D721Med (cell line): ENCODE measurements at regions not wholly inside any gene's neighbourhood (a gene's known extent, or its start where the extent isn't known, plus 50 kb on each side); places are given as distances from the start of the nearest gene placed in this dataset.
"Not testable (repeated sequence)": the region's sequence is repeated elsewhere in the genome, so short reads cannot be mapped to it uniquely, and the experiment has no call there.

Source experiments
- DNase-seq: peaks from one replicate; pipeline ENCODE4 v3.0.0; 2011; ENCODE audit warnings: low spot score; ENCODE audit not compliant: insufficient read length
- FAIRE-seq: peaks from 2 replicates; lab custom pipeline; 2011; peaks lifted over from hg19 to GRCh38; lab: Jason Lieb, UNC
- CTCF ChIP-seq: IDR thresholded peaks from 2 replicates; pipeline ENCODE4 v1.5.1; 2012; ENCODE audit warnings: mild to moderate bottlenecking, control low read depth; ENCODE audit not compliant: insufficient read depth; ENCODE audit errors: missing control alignments

DNA sequence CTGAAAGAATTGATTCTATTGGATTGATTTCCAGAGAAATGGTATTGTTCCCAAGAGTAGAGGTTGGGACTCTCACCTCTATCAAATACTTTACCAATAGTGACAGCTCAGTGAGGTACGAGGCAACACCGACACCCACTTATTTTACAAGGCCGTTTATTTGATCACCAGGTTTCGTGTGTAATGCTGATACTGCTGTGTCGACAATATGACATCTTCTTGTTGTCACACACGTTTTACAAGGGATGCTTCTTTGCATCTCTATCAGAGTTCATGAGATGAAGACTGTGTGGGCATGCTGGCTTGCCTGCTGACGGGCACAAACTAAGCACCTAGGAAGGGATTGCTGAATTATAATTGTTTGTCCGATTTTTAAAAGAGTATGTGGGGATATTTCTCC, 217.8 kb upstream of the EGLN3 start:
- TF ChIP-seq CTCF = no peak
- FAIRE-seq (no peak), DNase-seq (no peak)

DNA sequence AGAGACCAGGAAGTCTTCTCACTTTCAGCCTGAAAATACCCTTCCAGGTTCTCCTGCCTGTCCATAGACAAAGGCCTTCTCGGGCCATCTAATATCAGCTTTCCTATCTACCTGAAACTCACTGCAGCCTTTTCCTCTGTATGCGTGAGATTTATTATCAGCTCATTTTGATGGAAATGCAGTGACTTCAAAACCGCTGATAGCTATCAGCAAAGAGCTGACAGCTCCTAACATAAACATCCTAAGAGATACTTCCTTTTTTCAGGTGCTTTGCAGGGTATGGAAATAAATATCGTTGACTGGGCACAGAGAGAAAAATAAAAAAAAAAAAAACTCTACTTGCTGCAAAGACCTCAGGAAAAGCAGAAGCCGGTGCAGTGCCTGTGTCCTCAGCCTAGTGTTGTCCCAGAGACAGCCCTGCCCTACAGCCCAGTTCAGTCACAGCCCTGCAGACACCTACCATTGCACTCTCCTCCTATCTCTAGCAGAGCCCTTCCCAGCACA, 215.0 kb upstream of the EGLN3 start:
- FAIRE-seq (no peak), DNase-seq (no peak)
- TF ChIP-seq CTCF = no peak

DNA sequence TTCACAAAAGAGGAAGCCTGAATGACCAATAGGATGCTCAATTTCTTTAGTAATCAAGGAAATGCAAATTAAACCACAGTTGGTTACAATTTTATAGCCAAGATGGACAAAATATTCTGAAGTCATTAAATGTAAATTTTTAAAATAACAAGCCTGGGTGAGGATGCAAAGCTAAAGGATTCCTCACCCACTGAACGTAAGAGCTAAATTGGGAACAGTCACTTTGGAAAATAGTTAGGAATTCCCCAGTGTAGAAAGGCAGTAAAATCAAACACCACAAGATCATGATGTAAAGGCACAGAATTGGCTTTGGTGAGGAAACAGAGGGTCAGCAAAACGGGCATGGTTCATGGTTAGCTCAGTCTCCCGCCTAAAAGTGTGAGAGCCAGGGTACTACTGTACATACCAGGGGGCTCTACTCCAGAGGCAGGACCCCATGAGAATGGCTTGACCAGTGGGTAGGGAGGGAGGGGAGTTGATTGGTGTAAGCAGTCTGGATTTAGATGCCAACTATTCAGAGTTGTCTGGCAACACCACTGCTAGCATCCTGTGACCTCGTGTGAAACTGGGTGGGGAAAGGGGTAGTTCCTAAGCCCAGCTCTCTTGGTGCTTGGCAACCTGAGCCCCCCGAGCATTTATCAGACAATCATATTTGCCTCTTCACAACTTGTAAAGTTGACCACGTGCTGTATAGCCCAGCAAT, 213.4 kb upstream of the EGLN3 start:
- no peak for FAIRE-seq
- TF ChIP-seq CTCF = no peak
- no peak for DNase-seq

- no peak for TF ChIP-seq CTCF
- FAIRE-seq (no peak), DNase-seq (no peak)
These were observed 210.6 kb upstream of the EGLN3 start for GRCh38 chr14:34161351-34162082.

DNA sequence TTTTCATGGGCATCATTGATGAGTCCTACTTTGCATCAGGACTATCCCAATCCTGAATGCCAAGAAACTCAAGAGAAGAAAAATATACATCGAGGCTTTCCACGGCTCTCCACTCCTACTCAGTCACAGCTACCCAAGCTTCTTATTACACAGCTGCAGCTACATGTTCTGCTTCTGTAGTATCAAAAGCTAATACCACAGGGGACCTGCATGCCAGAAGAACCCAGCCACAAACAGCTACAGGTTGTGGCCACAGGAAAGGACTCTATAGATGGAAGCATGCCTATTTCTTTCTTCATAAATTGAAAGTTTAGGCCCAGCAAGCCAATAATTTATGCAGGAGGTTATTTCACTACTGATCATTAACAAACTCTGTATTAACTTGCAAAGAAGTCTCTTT, 209.7 kb upstream of the EGLN3 start:
- no peak for FAIRE-seq
- no peak for DNase-seq
- TF ChIP-seq CTCF = no peak

- DNase-seq (no peak), FAIRE-seq (no peak)
- TF ChIP-seq CTCF = no peak
These were observed 206.8 kb upstream of the EGLN3 start for GRCh38 chr14:34157651-34158050.

GRCh38 chr14:34147461-34147860, 196.6 kb upstream of the EGLN3 start:
- DNase-seq (no peak), FAIRE-seq (no peak)
- TF ChIP-seq CTCF = no peak

DNA sequence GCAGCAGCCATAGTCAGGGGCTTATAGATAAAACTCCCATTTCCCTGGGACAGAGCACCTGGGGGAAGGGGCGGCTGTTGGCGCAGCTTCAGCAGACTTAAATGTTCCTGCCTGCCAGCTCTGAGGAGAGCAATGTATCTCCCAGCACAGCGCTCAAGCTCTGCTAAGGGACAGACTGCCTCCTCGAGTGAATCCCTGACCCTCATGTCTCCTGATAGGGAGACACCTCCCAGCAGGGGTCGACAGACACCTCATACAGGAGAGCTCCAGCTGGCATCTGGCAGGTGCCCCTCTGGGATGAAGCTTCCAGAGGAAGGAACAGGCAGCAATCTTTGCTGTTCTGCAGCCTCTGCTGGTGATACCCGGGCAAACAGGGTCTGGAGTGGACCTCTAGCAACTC, 189.3 kb upstream of the EGLN3 start:
- not testable (repeated sequence) for FAIRE-seq

DNA sequence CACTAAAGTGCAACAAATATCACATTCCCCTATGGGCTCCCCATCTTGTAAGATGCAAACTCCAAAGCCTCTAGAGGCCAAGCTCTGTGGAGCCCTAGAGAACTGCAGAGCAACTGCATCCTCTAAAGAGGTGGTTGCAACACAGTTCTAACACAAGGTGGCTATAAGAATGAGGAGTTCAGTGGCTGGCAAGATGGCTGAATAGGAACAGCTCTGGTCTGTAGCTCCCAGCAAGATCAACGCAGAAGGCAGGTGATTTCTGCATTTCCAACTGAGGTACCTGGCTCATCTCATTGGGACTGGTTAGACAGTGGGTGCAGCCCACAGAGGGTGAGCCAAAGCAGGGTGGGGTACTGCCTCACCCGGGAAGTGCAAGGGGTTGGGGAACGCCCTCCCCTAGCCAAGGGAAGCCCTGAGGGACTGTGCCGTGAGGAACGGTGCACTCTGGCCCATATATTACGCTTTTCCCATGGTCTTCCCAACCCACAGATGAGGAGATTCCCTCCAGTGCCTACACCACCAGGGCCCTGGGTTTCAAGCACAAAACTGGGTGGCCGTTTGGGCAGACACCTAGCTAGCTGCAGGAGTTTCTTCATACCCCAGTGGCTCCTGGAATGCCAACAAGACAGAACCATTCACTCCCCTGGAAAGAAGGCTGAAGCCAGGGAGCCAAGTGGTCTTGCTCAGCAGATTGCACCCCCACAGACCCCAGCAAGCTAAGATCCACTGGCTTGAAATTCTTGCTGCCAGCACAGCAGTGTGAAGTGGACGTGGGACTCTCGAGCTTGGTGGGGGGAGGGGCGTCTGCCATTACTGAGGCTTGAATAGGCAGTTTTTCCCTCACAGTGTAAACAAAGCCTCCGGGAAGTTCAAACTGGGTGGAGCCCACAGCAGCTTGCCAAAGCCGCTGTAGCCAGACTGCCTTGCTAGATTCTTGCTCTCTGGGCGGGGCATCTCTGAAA, 188.6 kb upstream of the EGLN3 start:
- not testable (repeated sequence) for DNase-seq, FAIRE-seq

More for the DNA sequence above, 189.3 kb upstream of the EGLN3 start:
- not testable (repeated sequence) for DNase-seq
